HUDEP-2 (cell line): ENCODE measurements at regions not wholly inside any gene's neighbourhood (a gene's known extent, or its start where the extent isn't known, plus 50 kb on each side); places are given as distances from the start of the nearest gene placed in this dataset.

ENCODE experiments used
- DNase-seq, 76 experiments: peaks; one replicate each; lab custom pipeline; 2025; ENCODE audit not compliant: unreplicated experiment in 76 of 76; lab: John Stamatoyannopoulos, UW

- DNase-seq: no peak
Observed at GRCh38 chr10:78685466-78686103, 383.2 kb upstream of the ZMIZ1 start.

- no peak for DNase-seq
Observed at GRCh38 chr10:78686444-78687060, 382.2 kb upstream of the ZMIZ1 start.

GRCh38 chr10:78687626-78688025 lies 381.1 kb upstream of the ZMIZ1 start:
- DNase-seq: no peak

GRCh38 chr10:78688230-78688900 lies 380.4 kb upstream of the ZMIZ1 start:
- no peak for DNase-seq

GRCh38 chr10:78688901-78689583 lies 379.7 kb upstream of the ZMIZ1 start:
- no peak for DNase-seq

- no peak for DNase-seq
Observed at GRCh38 chr10:78689584-78689935, 379.2 kb upstream of the ZMIZ1 start.

- no peak for DNase-seq
Observed at GRCh38 chr10:78690354-78691111, 378.2 kb upstream of the ZMIZ1 start.

- DNase-seq: no peak
Observed at GRCh38 chr10:78691301-78692030, 377.3 kb upstream of the ZMIZ1 start.

- no peak for DNase-seq
Observed at GRCh38 chr10:78692071-78692470, 376.7 kb upstream of the ZMIZ1 start.

- DNase-seq: no peak
Observed at GRCh38 chr10:78695846-78696245, 372.9 kb upstream of the ZMIZ1 start.

GRCh38 chr10:78696791-78697395 lies 371.9 kb upstream of the ZMIZ1 start:
- DNase-seq: no peak

- DNase-seq: no peak
Observed at GRCh38 chr10:78699971-78700370, 368.8 kb upstream of the ZMIZ1 start.

GRCh38 chr10:78700413-78700812 lies 368.4 kb upstream of the ZMIZ1 start:
- no peak for DNase-seq

- no peak for DNase-seq
Observed at GRCh38 chr10:78700816-78701520, 367.8 kb upstream of the ZMIZ1 start.

- no peak for DNase-seq
Observed at GRCh38 chr10:78702186-78702585, 366.6 kb upstream of the ZMIZ1 start.

- DNase-seq: no peak
Observed at GRCh38 chr10:78702876-78703275, 365.9 kb upstream of the ZMIZ1 start.

GRCh38 chr10:78703593-78703992 lies 365.2 kb upstream of the ZMIZ1 start:
- no peak for DNase-seq

- DNase-seq: no peak
Observed at GRCh38 chr10:78706256-78706655, 362.5 kb upstream of the ZMIZ1 start.
